Stimulated activated CD8-positive, alpha-beta memory T cell treated with anti-CD3 and anti-CD28 coated beads, Interleukin-15, amount 100 ng/mL, for 4 hours (primary cell): ENCODE measurements at regions not wholly inside any gene's neighbourhood (a gene's known extent, or its start where the extent isn't known, plus 50 kb on each side); places are given as distances from the start of the nearest gene placed in this dataset.

Experiments used
- DNase-seq, 2 donors: peaks; one replicate each; pipeline ENCODE4 v3.0.0-alpha.2; 2020; ENCODE audit warnings: low read depth in 2 of 2

DNA sequence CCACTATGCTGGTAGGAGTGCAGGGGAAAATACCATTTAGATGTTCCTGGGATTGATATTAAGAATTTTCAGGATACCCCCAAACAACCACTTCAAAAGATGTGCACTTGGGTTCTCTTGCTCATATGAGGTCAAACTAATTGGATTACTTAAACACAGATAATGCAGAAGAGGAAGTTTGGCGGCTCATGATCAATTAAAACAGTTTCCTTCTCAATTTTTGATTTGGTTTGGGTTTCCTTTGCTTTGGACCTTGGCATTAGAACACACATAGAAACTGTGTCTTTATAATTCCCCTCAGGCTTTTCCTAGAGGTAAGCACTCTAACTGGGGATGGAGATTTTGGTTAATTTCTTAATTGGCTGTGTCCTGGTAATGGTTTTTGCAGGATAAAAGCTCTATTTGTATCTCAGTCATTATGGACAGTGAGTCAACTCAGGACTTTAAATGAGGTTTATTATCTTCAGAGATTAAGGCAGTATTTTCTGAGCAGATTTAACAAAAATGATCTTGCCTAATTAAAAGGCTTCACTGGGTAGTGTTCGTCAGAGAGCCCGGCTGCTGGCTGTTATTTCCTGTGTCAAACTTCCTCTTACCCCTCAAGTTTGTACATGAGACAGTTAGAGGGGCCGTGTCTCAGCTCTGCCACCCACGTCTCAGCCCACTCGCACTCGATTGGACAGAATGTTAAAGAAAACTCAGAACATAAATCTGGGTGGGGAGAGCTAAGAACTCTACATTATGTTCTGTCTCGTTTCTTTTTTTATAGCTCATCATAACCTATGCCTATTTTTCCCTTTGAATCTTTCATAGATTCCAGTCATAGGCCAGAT, 50.3 kb upstream of the PREP start:
- DNase-seq: peak; percentile 30 to 49
